WTC11 (cell line): ENCODE measurements at regions not wholly inside any gene's neighbourhood (a gene's known extent, or its start where the extent isn't known, plus 50 kb on each side); places are given as distances from the start of the nearest gene placed in this dataset.

Experiments
- ATAC-seq: fragments of 200-7000 bp; cut with Tn5 transposase; 2 replicates; pipeline ENCODE4 v1.10.0; 2021; ENCODE audit warnings: mild to moderate bottlenecking, moderate library complexity
- CTCF ChIA-PET: fragments of 300-600 bp; sonication (Branson Sonifier 250); formaldehyde crosslinking; loops from one replicate; lab custom pipeline; 2021; ENCODE audit warnings: antibody characterized with exemption; lab: Charles Lee
- POLR2A ChIA-PET: fragments of 350-600 bp; sonication (Branson Sonifier 250); formaldehyde crosslinking; loops from one replicate; lab custom pipeline; 2021; ENCODE audit warnings: antibody characterized with exemption; lab: Charles Lee
- DNase-seq: peaks from one replicate; pipeline ENCODE4 v3.0.0; 2021; ENCODE audit warnings: low spot score
- H3K27ac Mint-ChIP-seq: 2 replicates; pipeline ENCODE4 v1.8.0; 2021; ENCODE audit warnings: mixed read lengths
- H3K27me3 Mint-ChIP-seq: 2 replicates; pipeline ENCODE4 v1.8.0; 2021; ENCODE audit warnings: low read depth, mild to moderate bottlenecking, moderate library complexity, mixed read lengths
- H3K36me3 Mint-ChIP-seq: 2 replicates; pipeline ENCODE4 v1.8.0; 2021; ENCODE audit warnings: mixed read lengths
- H3K4me1 Mint-ChIP-seq: 2 replicates; pipeline ENCODE4 v1.8.0; 2022; ENCODE audit warnings: mixed read lengths
- H3K4me3 Mint-ChIP-seq: 2 replicates; pipeline ENCODE4 v1.8.0; 2021; ENCODE audit warnings: mild to moderate bottlenecking, moderate library complexity, mixed read lengths
- H3K9me3 Mint-ChIP-seq: 2 replicates; pipeline ENCODE4 v1.8.0; 2021; ENCODE audit warnings: mixed read lengths
- CDX4 ChIP-seq: fragments of 250-450 bp; sonication (Bioruptor Pico); IDR thresholded peaks from 2 replicates; pipeline ENCODE4 v1.9.0; 2021; ENCODE audit warnings: moderate library complexity, mild to moderate bottlenecking, inconsistent platforms, borderline replicate concordance
- CREB1 ChIP-seq: sonication (generic); formaldehyde crosslinking; IDR thresholded peaks from 2 replicates; pipeline ENCODE4 v1.8.0; 2023; ENCODE audit warnings: mild to moderate bottlenecking, missing genetic modification reagents
- ERG ChIP-seq: fragments of 250-450 bp; sonication (Bioruptor Pico); IDR thresholded peaks from 2 replicates; pipeline ENCODE4 v1.8.0; 2021; ENCODE audit warnings: mild to moderate bottlenecking
- ESRRA ChIP-seq: sonication (generic); formaldehyde crosslinking; IDR thresholded peaks from 2 replicates; pipeline ENCODE4 v1.8.1; 2022; ENCODE audit warnings: mild to moderate bottlenecking, missing genetic modification reagents, borderline replicate concordance
- KAT7 ChIP-seq: sonication (generic); formaldehyde crosslinking; IDR thresholded peaks from 2 replicates; pipeline ENCODE4 v1.8.1; 2023; ENCODE audit warnings: missing genetic modification reagents, mild to moderate bottlenecking, borderline replicate concordance
- MLX ChIP-seq: sonication (generic); formaldehyde crosslinking; IDR thresholded peaks from 2 replicates; pipeline ENCODE4 v1.8.1; 2023; ENCODE audit warnings: mild to moderate bottlenecking, missing genetic modification reagents, moderate library complexity
- MXD4 ChIP-seq: fragments of 250-450 bp; sonication (Bioruptor Pico); IDR thresholded peaks from 2 replicates; pipeline ENCODE4 v1.8.0; 2021; ENCODE audit warnings: mild to moderate bottlenecking, moderate library complexity, borderline replicate concordance
- MYBL2 ChIP-seq: sonication (generic); formaldehyde crosslinking; IDR thresholded peaks from 2 replicates; pipeline ENCODE4 v1.8.1; 2023; ENCODE audit warnings: mild to moderate bottlenecking, moderate library complexity, missing genetic modification reagents
- NFYB ChIP-seq: sonication (generic); formaldehyde crosslinking; conservative IDR thresholded peaks from 2 replicates; pipeline ENCODE4 v1.8.0; 2022; ENCODE audit warnings: low read depth, missing genetic modification reagents
- NR3C1 ChIP-seq: sonication (generic); formaldehyde crosslinking; conservative IDR thresholded peaks from 2 replicates; pipeline ENCODE4 v1.8.1; 2023; ENCODE audit warnings: low read depth, mild to moderate bottlenecking, missing genetic modification reagents
- RORB ChIP-seq: fragments of 250-450 bp; sonication (Bioruptor Pico); IDR thresholded peaks from 2 replicates; pipeline ENCODE4 v1.9.0; 2021; ENCODE audit warnings: mild to moderate bottlenecking
- TCF7 ChIP-seq: sonication (generic); formaldehyde crosslinking; IDR thresholded peaks from 2 replicates; pipeline ENCODE4 v1.8.0; 2022; ENCODE audit warnings: mild to moderate bottlenecking, low read depth, missing genetic modification reagents, moderate library complexity
- ZNF219 ChIP-seq: sonication (generic); formaldehyde crosslinking; IDR thresholded peaks from 2 replicates; pipeline ENCODE4 v1.8.0; 2023; ENCODE audit warnings: missing genetic modification reagents, mild to moderate bottlenecking, borderline replicate concordance
- ZNF232 ChIP-seq: sonication (generic); formaldehyde crosslinking; IDR thresholded peaks from 2 replicates; pipeline ENCODE4 v1.8.0; 2022; ENCODE audit warnings: mild to moderate bottlenecking, missing genetic modification reagents
- TF ChIP-seq, protein P1 (sequence below): sonication (generic); formaldehyde crosslinking; IDR thresholded peaks from 2 replicates; pipeline ENCODE4 v1.8.0; 2023; ENCODE audit warnings: missing genetic modification reagents
- TF ChIP-seq, protein P2 (sequence below): sonication (generic); formaldehyde crosslinking; IDR thresholded peaks from 2 replicates; pipeline ENCODE4 v1.8.0; 2022; ENCODE audit warnings: mild to moderate bottlenecking, missing genetic modification reagents
- TF ChIP-seq, protein P3 (sequence below): fragments of 250-450 bp; sonication (Bioruptor Pico); IDR thresholded peaks from 2 replicates; pipeline ENCODE4 v2.1.2; 2022; ENCODE audit warnings: mild to moderate bottlenecking, moderate library complexity
- TF ChIP-seq, protein P4 (sequence below): sonication (generic); formaldehyde crosslinking; IDR thresholded peaks from 2 replicates; pipeline ENCODE4 v1.8.0; 2022; ENCODE audit warnings: mild to moderate bottlenecking, missing genetic modification reagents

- Mint-ChIP-seq H3K9me3 (peaks cover 28% of the 10 kb centered on the region), H3K27ac (no peak overlapping the region), H3K27me3 (no peaks in the 10 kb centered on the region; the same call in 1 of the 2 replicates), H3K36me3 (peaks cover 17% of the 10 kb centered on the region), H3K4me3 (no peak overlapping the region), H3K4me1 (no peaks in the 10 kb centered on the region)
- no peak for ATAC-seq
- ChIA-PET POLR2A (no interaction called here), CTCF (interaction anchor here (1.4 kb wide), 1 partner anchor 323 kb away, joined by 4 read pairs; no protein-coding TSS in a partner anchor)
- DNase-seq, result no peak
- no peak for TF ChIP-seq ZNF219 (CRISPR knock-in tag)
- TF ChIP-seq RORB (CRISPR knock-in tag), result no peak
- TF ChIP-seq CDX4 (CRISPR knock-in tag), result no peak
- TF ChIP-seq, protein P1, sequence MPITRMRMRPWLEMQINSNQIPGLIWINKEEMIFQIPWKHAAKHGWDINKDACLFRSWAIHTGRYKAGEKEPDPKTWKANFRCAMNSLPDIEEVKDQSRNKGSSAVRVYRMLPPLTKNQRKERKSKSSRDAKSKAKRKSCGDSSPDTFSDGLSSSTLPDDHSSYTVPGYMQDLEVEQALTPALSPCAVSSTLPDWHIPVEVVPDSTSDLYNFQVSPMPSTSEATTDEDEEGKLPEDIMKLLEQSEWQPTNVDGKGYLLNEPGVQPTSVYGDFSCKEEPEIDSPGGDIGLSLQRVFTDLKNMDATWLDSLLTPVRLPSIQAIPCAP (CRISPR knock-in tag), result no peak
- TF ChIP-seq ERG (CRISPR knock-in tag), result no peak
- TF ChIP-seq ZNF232 (CRISPR knock-in tag), result no peak
- no peak for TF ChIP-seq TCF7 (CRISPR knock-in tag)
- TF ChIP-seq MXD4 (CRISPR knock-in tag), result no peak
- TF ChIP-seq, protein P2, sequence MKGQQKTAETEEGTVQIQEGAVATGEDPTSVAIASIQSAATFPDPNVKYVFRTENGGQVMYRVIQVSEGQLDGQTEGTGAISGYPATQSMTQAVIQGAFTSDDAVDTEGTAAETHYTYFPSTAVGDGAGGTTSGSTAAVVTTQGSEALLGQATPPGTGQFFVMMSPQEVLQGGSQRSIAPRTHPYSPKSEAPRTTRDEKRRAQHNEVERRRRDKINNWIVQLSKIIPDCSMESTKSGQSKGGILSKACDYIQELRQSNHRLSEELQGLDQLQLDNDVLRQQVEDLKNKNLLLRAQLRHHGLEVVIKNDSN, result no peak
- TF ChIP-seq CREB1 (CRISPR knock-in tag), result no peak
- no peak for TF ChIP-seq MLX (CRISPR knock-in tag)
- no peak for TF ChIP-seq MYBL2 (CRISPR knock-in tag)
- TF ChIP-seq KAT7, result no peak
- no peak for TF ChIP-seq ESRRA (CRISPR knock-in tag)
- TF ChIP-seq, protein P3, sequence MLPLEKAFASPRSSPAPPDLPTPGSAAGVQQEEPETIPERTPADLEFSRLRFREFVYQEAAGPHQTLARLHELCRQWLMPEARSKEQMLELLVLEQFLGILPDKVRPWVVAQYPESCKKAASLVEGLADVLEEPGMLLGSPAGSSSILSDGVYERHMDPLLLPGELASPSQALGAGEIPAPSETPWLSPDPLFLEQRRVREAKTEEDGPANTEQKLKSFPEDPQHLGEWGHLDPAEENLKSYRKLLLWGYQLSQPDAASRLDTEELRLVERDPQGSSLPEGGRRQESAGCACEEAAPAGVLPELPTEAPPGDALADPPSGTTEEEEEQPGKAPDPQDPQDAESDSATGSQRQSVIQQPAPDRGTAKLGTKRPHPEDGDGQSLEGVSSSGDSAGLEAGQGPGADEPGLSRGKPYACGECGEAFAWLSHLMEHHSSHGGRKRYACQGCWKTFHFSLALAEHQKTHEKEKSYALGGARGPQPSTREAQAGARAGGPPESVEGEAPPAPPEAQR, result no peak
- TF ChIP-seq NFYB, result no peak
- TF ChIP-seq, all 79 proteins: peak for 0
Measured at GRCh38 chr5:38764937-38765391, 80.8 kb upstream of the OSMR start.

GRCh38 chr5:38765399-38765861 lies 80.4 kb upstream of the OSMR start:
- TF ChIP-seq NR3C1 (CRISPR knock-in tag), result no peak
- TF ChIP-seq, protein P4, sequence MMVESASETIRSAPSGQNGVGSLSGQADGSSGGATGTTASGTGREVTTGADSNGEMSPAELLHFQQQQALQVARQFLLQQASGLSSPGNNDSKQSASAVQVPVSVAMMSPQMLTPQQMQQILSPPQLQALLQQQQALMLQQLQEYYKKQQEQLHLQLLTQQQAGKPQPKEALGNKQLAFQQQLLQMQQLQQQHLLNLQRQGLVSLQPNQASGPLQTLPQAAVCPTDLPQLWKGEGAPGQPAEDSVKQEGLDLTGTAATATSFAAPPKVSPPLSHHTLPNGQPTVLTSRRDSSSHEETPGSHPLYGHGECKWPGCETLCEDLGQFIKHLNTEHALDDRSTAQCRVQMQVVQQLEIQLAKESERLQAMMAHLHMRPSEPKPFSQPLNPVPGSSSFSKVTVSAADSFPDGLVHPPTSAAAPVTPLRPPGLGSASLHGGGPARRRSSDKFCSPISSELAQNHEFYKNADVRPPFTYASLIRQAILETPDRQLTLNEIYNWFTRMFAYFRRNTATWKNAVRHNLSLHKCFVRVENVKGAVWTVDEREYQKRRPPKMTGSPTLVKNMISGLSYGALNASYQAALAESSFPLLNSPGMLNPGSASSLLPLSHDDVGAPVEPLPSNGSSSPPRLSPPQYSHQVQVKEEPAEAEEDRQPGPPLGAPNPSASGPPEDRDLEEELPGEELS (CRISPR knock-in tag), result no peak
- DNase-seq (no peak), ATAC-seq (no peak)
- POLR2A ChIA-PET, result no interaction called here
- Mint-ChIP-seq H3K4me3 (no peak overlapping the region), H3K27ac (no peak overlapping the region), H3K27me3 (no peaks in the 10 kb centered on the region; the same call in 1 of the 2 replicates), H3K4me1 (no peaks in the 10 kb centered on the region), H3K9me3 (peaks cover 28% of the 10 kb centered on the region), H3K36me3 (peaks cover 17% of the 10 kb centered on the region)
- CTCF ChIA-PET, result interaction anchor here (1.4 kb wide), 1 partner anchor 324 kb away, joined by 4 read pairs; no protein-coding TSS in a partner anchor
